Glomerular endothelial cell (primary cell): ENCODE measurements at regions not wholly inside any gene's neighbourhood (a gene's known extent, or its start where the extent isn't known, plus 50 kb on each side); places are given as distances from the start of the nearest gene placed in this dataset.

Experiments
- DNase-seq: peaks from one replicate; pipeline ENCODE4 v3.0.0-alpha.2; 2011; ENCODE audit warnings: low read depth, low spot score; ENCODE audit errors: extremely low read depth

- DNase-seq = no peak
These were observed 390.7 kb upstream of the ADGRL3 start for GRCh38 chr4:60809486-60809800.

GRCh38 chr4:60812811-60813210 lies 387.3 kb upstream of the ADGRL3 start:
- no peak for DNase-seq

GRCh38 chr4:60814549-60814948 lies 385.6 kb upstream of the ADGRL3 start:
- DNase-seq = no peak

- no peak for DNase-seq
These were observed 382.5 kb upstream of the ADGRL3 start for GRCh38 chr4:60817609-60818008.

- no peak for DNase-seq
These were observed 377.1 kb upstream of the ADGRL3 start for GRCh38 chr4:60822986-60823385.

GRCh38 chr4:60840020-60840419 lies 360.1 kb upstream of the ADGRL3 start:
- DNase-seq = no peak

- DNase-seq = no peak
These were observed 353.4 kb upstream of the ADGRL3 start for GRCh38 chr4:60846678-60847077.

- no peak for DNase-seq
These were observed 352.5 kb upstream of the ADGRL3 start for GRCh38 chr4:60847614-60848013.

- DNase-seq = no peak
These were observed 342.9 kb upstream of the ADGRL3 start for GRCh38 chr4:60857130-60857753.

GRCh38 chr4:60863442-60863841 lies 336.7 kb upstream of the ADGRL3 start:
- DNase-seq = no peak

- DNase-seq = no peak
These were observed 334.9 kb upstream of the ADGRL3 start for GRCh38 chr4:60865273-60865672.

- DNase-seq = no peak
These were observed 331.7 kb upstream of the ADGRL3 start for GRCh38 chr4:60868232-60868960.

GRCh38 chr4:60879135-60879701 lies 320.9 kb upstream of the ADGRL3 start:
- no peak for DNase-seq

GRCh38 chr4:60884587-60884986 lies 315.5 kb upstream of the ADGRL3 start:
- no peak for DNase-seq

GRCh38 chr4:60885011-60885410 lies 315.1 kb upstream of the ADGRL3 start:
- DNase-seq = no peak

GRCh38 chr4:60890743-60891142 lies 309.4 kb upstream of the ADGRL3 start:
- DNase-seq = no peak

GRCh38 chr4:60891947-60892346 lies 308.2 kb upstream of the ADGRL3 start:
- DNase-seq = no peak

GRCh38 chr4:60897415-60897814 lies 302.7 kb upstream of the ADGRL3 start:
- DNase-seq = no peak

- no peak for DNase-seq
These were observed 295.0 kb upstream of the ADGRL3 start for GRCh38 chr4:60905162-60905561.

GRCh38 chr4:60911127-60911526 lies 289.0 kb upstream of the ADGRL3 start:
- no peak for DNase-seq

- no peak for DNase-seq
These were observed 287.1 kb upstream of the ADGRL3 start for GRCh38 chr4:60913002-60913401.

GRCh38 chr4:60913671-60914070 lies 286.5 kb upstream of the ADGRL3 start:
- DNase-seq = no peak
